Stimulated activated CD8-positive, alpha-beta memory T cell treated with anti-CD3 and anti-CD28 coated beads, Interleukin-7, amount 100 ng/mL, for 48 hours (primary cell): ENCODE measurements at regions not wholly inside any gene's neighbourhood (a gene's known extent, or its start where the extent isn't known, plus 50 kb on each side); places are given as distances from the start of the nearest gene placed in this dataset.

Experiments
- DNase-seq, 2 donors: peaks; one replicate each; pipeline ENCODE4 v3.0.0-alpha.2; 2020; ENCODE audit warnings: low read depth in 1 of 2; ENCODE audit errors: extremely low read depth in 1 of 2

- no peak for DNase-seq
These were observed 138.0 kb upstream of the SMAD3 start for GRCh38 chr15:66927201-66928077.

DNA sequence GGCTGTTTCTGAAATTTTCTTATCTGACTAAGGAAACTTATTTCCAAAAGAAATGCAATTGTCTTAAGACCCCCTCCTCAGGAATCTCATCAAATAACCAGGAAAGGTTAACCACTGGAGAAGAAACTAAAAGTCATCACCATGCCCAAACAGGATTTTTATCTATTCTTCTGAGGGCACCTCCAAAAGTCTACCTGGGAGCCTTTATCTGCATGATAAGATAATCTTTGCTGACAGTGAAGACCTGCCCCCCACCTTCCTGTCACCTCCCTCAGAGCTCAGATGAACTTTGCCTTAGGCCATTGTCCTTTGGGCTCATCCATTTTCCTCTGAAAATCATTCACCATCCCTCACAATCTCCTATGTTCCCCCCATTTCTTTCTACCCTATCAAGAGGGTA, 137.3 kb upstream of the SMAD3 start:
- no peak for DNase-seq

- DNase-seq = no peak
These were observed 136.6 kb upstream of the SMAD3 start for GRCh38 chr15:66928784-66929183.

DNA sequence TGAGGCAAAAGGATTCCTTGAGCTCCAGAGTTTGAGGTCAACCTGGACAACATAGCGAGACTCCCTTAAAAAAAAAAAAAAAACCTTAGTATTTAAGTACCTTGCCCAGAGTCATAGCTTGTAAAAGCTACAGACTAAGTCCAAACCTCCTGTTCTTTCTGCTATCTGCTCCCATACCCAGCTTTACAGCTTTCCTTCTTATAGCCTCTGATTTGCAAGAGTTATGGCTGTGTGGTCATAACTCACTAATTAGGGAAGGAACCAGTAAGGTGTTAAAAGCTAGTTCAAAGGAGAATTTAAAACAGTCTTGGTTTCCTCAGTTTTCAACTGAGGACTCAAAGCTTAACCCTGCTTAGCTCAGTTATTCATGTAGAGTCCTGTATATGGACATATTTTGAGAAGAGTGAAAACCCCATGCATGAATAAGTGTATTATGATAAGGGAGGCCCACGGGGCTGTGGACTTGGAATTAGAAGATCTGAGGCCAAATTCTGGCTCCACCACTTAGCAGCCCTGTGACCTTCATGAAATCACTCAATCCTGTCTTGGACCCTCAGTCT, 135.5 kb upstream of the SMAD3 start:
- DNase-seq = no peak

GRCh38 chr15:66931768-66932633, 133.4 kb upstream of the SMAD3 start:
- DNase-seq = no peak

- no peak for DNase-seq
These were observed 132.8 kb upstream of the SMAD3 start for GRCh38 chr15:66932634-66933024.

DNA sequence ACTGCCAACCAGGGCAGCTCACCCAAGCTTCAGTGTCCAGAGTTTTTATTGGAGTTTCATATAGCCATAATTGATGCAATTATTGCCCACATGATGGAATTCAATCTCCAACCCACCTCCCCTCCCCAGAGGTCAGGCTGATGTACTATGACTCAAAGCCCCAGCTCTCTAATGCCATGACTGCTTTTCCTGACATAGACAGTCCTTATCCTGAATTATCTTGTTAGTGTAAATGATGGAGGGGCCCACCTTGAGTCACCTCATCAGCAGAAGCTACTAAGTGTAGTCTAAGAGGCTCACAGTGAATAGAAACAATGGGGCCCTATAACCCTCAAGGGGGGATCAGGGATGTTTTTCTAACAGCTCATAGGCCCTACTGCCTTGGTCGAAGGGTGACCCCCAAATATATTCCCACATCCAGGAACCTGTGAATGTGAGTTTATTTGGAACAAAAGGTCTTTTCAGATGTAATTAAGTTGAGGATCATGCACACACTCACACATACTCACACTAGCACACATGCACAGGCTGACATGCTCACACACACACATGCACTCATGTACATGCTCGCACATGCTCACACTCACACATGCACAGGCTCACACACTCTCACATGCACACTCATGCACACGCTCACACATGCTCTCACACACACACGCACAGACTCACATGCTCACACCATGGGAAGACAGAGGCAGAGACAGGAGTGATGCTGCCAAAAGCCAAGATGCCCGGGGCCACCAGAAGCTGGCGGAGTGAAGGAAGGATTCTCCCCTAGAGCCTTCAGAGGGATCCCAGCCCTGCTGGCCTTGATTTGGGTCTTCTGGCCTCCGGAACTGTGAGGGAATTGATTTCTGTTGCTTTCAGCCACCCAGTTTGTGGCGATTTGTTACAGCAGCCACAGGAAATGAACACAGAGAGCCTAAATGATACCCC, 131.2 kb upstream of the SMAD3 start:
- DNase-seq = no peak

- no peak for DNase-seq
These were observed 130.4 kb upstream of the SMAD3 start for GRCh38 chr15:66934868-66935520.

- no peak for DNase-seq
These were observed 129.7 kb upstream of the SMAD3 start for GRCh38 chr15:66935688-66936087.

DNA sequence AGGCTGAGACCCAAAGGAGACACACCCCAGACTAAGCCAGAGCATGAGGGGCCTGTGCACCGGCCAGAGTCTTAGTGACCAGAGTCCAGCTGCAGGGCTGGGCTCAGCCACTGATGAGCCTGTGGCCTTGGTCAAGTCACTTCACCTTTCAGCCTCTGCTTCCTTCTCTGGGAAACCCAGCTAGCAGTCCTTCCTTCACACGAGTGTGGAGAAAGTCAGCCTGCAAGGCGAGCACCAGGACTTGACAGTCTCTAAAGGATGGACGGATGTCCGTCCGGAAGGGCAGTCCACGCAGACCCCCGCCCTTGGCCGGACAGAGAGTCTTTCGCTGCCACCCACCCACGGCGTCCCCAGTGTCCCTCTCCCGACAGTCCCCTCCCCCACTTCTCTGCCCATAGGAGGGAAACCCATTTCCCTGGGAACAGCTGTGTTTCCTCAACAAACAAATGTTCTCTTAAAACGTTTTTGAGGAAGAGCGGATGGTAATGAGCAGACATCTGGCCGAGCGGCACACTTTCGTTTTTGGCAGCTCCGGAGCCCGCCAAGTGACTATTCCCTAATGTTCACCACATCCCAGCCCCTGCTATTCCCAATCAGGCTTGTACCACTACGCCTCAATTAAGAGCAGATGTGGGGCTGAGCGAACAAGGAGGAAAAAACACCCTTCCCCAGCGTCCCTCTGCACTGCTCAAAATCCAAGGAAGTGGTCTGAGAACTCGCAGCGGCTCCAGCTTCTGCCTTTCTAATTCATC, 129.1 kb upstream of the SMAD3 start:
- no peak for DNase-seq

DNA sequence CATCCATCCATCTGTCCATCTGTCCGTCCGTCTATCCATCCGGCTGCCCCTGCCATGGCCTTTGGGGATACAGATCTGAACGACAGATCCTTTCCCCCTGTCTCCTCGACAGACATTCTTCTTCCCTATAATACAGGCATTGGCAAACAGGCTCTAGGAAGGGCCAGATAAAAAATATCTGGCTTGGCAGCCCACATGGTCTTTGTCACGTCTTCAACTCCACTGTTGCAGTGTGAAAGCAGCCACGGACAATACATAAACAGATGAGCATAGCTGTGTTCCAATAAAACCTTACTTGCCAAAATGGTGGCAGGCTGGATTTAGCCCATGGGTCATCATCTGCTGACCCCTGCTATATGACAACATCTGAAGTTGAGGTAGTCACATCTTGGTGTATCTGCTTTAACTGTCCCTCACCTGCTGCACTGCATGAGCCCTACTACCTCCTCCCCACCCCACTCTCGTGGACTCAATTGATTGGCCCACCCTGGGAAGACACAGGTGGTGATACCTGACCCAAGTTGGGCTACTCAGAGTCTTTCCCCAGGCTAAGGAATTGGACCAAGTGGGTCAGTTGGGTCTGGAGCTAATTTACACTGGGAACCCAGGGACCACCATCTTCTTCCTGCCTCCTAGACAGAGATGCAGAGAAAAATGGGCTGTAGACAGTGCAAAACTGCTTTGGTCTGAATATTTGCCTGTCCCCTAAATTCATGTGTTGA, 128.4 kb upstream of the SMAD3 start:
- no peak for DNase-seq

- no peak for DNase-seq
These were observed 127.8 kb upstream of the SMAD3 start for GRCh38 chr15:66937588-66937987.

- DNase-seq = no peak
These were observed 127.1 kb upstream of the SMAD3 start for GRCh38 chr15:66938114-66938830.

DNA sequence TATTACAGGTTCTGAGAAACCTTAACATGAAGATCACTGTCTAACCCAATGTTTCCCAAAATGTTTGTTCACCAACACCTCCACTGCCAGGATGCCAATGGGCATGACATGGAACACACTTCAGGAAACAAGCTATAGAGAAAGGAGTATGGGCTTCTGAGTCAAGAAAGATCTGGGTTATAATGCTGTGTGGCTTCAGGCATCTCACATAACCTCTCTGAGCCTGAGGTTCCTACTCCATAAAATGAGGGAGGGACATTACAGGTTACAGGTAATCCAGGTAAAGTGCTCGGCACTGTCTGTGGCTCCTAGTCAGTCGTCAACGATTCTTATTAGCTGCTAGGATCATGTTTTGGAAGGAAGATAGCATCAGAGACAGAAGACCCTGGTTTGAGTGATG, 126.4 kb upstream of the SMAD3 start:
- no peak for DNase-seq

DNA sequence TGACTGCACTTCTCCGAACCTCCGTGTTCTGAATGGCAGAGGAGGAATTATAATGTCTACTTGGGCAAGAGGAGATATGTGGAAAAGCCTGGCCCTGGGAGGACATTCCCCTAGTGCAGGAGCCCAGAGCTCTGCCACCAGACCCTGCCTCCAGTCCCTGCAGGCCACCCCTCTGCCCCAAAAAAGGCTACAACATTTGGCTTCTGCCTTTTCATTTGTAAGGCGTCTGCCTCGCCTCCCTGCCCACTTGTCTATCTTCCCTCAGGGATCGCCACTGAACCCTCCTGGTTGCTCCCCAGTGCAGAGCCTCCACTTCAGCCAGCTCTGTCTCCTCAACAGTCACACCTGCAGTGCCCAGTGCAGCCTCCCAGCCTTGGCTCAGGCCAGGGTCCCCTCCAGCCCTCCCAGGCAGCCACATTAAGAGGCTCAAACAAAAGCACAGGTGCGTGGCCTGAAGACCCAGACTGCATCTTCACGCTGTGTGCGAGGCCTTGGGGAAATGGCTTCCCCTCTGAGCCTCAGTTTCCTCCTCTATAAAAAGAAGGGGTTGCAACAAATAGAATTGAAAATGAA, 125.9 kb upstream of the SMAD3 start:
- no peak for DNase-seq

DNA sequence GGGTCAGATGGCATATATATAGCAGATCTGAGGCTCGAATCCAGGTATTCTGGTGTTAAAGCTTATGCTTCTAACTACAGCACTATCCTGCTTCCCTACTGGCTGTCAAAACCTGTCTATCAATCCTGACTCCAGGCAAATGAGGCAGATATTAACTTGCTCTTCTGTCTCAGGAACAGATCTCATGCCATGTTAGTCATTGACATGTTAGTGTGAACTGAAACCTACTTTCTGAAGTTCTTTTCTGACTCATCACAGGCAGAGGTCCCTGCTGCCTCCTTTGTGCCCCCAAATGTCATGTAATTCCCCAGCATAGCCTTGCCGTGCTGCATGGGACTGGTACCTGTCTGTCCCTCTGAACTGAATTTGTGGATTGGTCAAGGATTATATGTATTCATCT, 125.0 kb upstream of the SMAD3 start:
- peak in 1 of 2 donors; percentile 5 for DNase-seq

- DNase-seq = no peak
These were observed 124.2 kb upstream of the SMAD3 start for GRCh38 chr15:66941108-66941711.
